CD4-positive, alpha-beta T cell treated with Interleukin-21 for 1 hour (primary cell): ENCODE measurements at regions not wholly inside any gene's neighbourhood (a gene's known extent, or its start where the extent isn't known, plus 50 kb on each side); places are given as distances from the start of the nearest gene placed in this dataset.

ENCODE experiments used
- DNase-seq: peaks from one replicate; pipeline ENCODE4 v3.0.0-alpha.2; 2020

- DNase-seq = no peak
Measured at GRCh38 chr13:71935166-71935840, 68.3 kb upstream of the DACH1 start.

GRCh38 chr13:71924931-71925330 lies 57.9 kb upstream of the DACH1 start:
- no peak for DNase-seq

GRCh38 chr13:71922194-71922593 lies 55.2 kb upstream of the DACH1 start:
- no peak for DNase-seq
